ENCODE measurements at regions not wholly inside any gene's neighbourhood (a gene's known extent, or its start where the extent isn't known, plus 50 kb on each side); places are given as distances from the start of the nearest gene placed in this dataset.

GRCh38 chr13:111929036-111929616 is 137.8 kb upstream of the SOX1 start:
- ATAC-seq: no peak
- Histone ChIP-seq H3K4me1 (no peaks in the 10 kb centered on the region), H3K27me3 (no peaks in the 10 kb centered on the region), H3K36me3 (no peaks in the 10 kb centered on the region), H3K9me3 (peaks cover 0 to 6% (median 0%) of the 10 kb centered on the region in 3 donors), H3K27ac (no peak overlapping the region), H3K4me3 (no peak overlapping the region)
- DNase-seq: no peak
- intact Hi-C loops (cut with DNase I; ENCODE audit: low total_unique reads): no loop called here
- TF ChIP-seq, protein P1, sequence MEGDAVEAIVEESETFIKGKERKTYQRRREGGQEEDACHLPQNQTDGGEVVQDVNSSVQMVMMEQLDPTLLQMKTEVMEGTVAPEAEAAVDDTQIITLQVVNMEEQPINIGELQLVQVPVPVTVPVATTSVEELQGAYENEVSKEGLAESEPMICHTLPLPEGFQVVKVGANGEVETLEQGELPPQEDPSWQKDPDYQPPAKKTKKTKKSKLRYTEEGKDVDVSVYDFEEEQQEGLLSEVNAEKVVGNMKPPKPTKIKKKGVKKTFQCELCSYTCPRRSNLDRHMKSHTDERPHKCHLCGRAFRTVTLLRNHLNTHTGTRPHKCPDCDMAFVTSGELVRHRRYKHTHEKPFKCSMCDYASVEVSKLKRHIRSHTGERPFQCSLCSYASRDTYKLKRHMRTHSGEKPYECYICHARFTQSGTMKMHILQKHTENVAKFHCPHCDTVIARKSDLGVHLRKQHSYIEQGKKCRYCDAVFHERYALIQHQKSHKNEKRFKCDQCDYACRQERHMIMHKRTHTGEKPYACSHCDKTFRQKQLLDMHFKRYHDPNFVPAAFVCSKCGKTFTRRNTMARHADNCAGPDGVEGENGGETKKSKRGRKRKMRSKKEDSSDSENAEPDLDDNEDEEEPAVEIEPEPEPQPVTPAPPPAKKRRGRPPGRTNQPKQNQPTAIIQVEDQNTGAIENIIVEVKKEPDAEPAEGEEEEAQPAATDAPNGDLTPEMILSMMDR (IDR thresholded peaks at IDR 0.05 in 4 of 5, conservative IDR thresholded peaks at IDR 0.05 in 1 of 5): no peak
- TF ChIP-seq POLR2A (IDR thresholded peaks at IDR 0.05): no peak
- in situ Hi-C loops (cut with MboI; ENCODE audit: low sequenced_read_pairs in 4 of 4): no loop called here

GRCh38 chr13:111936267-111936925 is 130.6 kb upstream of the SOX1 start:
- peaks cover 0 to 6% (median 0%) of the 10 kb centered on the region in 3 donors for H3K9me3 ChIP-seq
- H3K4me1 ChIP-seq: no peaks in the 10 kb centered on the region
- ATAC-seq (no peak), DNase-seq (no peak)
- no peak overlapping the region for H3K27ac ChIP-seq
- in situ Hi-C loops (cut with MboI; ENCODE audit: low sequenced_read_pairs in 4 of 4) (no loop called here), intact Hi-C loops (cut with DNase I; ENCODE audit: low total_unique reads) (no loop called here)
- no peaks in the 10 kb centered on the region for H3K36me3 ChIP-seq
- TF ChIP-seq, protein P1 (IDR thresholded peaks at IDR 0.05 in 4 of 5, conservative IDR thresholded peaks at IDR 0.05 in 1 of 5): no peak
- TF ChIP-seq POLR2A (IDR thresholded peaks at IDR 0.05): no peak
- H3K27me3 ChIP-seq: peaks cover 0 to 4% (median 3%) of the 10 kb centered on the region in 3 donors
- H3K4me3 ChIP-seq: no peak overlapping the region

GRCh38 chr13:111937777-111938311 is 129.1 kb upstream of the SOX1 start:
- ATAC-seq (no peak), DNase-seq (no peak)
- intact Hi-C loops (cut with DNase I; ENCODE audit: low total_unique reads): no loop called here
- H3K4me3 ChIP-seq: no peak overlapping the region
- H3K36me3 ChIP-seq: no peaks in the 10 kb centered on the region
- no peaks in the 10 kb centered on the region for H3K4me1 ChIP-seq
- TF ChIP-seq POLR2A (IDR thresholded peaks at IDR 0.05): no peak
- TF ChIP-seq, protein P1 (IDR thresholded peaks at IDR 0.05 in 4 of 5, conservative IDR thresholded peaks at IDR 0.05 in 1 of 5): no peak
- H3K9me3 ChIP-seq: no peaks in the 10 kb centered on the region
- peaks cover 0 to 4% (median 3%) of the 10 kb centered on the region in 3 donors for H3K27me3 ChIP-seq
- in situ Hi-C loops (cut with MboI; ENCODE audit: low sequenced_read_pairs in 4 of 4): no loop called here
- no peak overlapping the region for H3K27ac ChIP-seq

GRCh38 chr13:111938741-111939665 is 127.9 kb upstream of the SOX1 start:
- ATAC-seq: no peak
- no peaks in the 10 kb centered on the region for H3K36me3 ChIP-seq
- no peak for DNase-seq
- H3K4me3 ChIP-seq: no peak overlapping the region
- H3K27ac ChIP-seq: no peak overlapping the region
- no peak for TF ChIP-seq POLR2A (IDR thresholded peaks at IDR 0.05)
- TF ChIP-seq, protein P1 (IDR thresholded peaks at IDR 0.05 in 4 of 5, conservative IDR thresholded peaks at IDR 0.05 in 1 of 5): no peak
- H3K27me3 ChIP-seq: peaks cover 0 to 4% (median 3%) of the 10 kb centered on the region in 3 donors
- H3K4me1 ChIP-seq: no peaks in the 10 kb centered on the region
- in situ Hi-C loops (cut with MboI; ENCODE audit: low sequenced_read_pairs in 4 of 4) (no loop called here), intact Hi-C loops (cut with DNase I; ENCODE audit: low total_unique reads) (no loop called here)
- H3K9me3 ChIP-seq: no peaks in the 10 kb centered on the region

All from gastrocnemius medialis (tissue), 4 donors.